Neural progenitor cell (in vitro differentiated cells): ENCODE measurements at regions not wholly inside any gene's neighbourhood (a gene's known extent, or its start where the extent isn't known, plus 50 kb on each side); places are given as distances from the start of the nearest gene placed in this dataset.

Experiments used
- DNase-seq: peaks from one replicate; pipeline ENCODE4 v3.0.0-alpha.2; 2016; ENCODE audit warnings: low spot score
- H2AFZ ChIP-seq: fragments of 200-600 bp; sonication (generic); replicated peaks from 2 replicates; pipeline ENCODE4 v1.6.1; 2016; ENCODE audit warnings: antibody characterized with exemption
- H3F3A ChIP-seq: fragments of 200-600 bp; sonication (generic); 2 replicates; pipeline ENCODE4 v1.6.1; 2016; ENCODE audit warnings: antibody characterized with exemption, low read depth
- H3K27ac ChIP-seq: fragments of 200-600 bp; sonication (generic); 2 replicates; pipeline ENCODE4 v1.5.1; 2016; ENCODE audit warnings: mild to moderate bottlenecking
- H3K27me3 ChIP-seq: fragments of 200-600 bp; sonication (generic); 2 replicates; pipeline ENCODE4 v1.6.1; 2016; ENCODE audit warnings: mild to moderate bottlenecking, moderate library complexity
- H3K36me3 ChIP-seq: fragments of 200-600 bp; sonication (generic); 2 replicates; pipeline ENCODE4 v1.5.1; 2016
- H3K4me1 ChIP-seq: fragments of 200-600 bp; sonication (generic); 2 replicates; pipeline ENCODE4 v1.6.1; 2016; ENCODE audit warnings: mixed run types
- H3K4me2 ChIP-seq: fragments of 200-600 bp; sonication (generic); 2 replicates; pipeline ENCODE4 v1.6.1; 2016
- H3K4me3 ChIP-seq: fragments of 200-600 bp; sonication (generic); 2 replicates; pipeline ENCODE4 v1.5.1; 2016
- H3K79me2 ChIP-seq: fragments of 200-600 bp; sonication (generic); 2 replicates; pipeline ENCODE4 v1.6.1; 2016; ENCODE audit warnings: low read depth
- H3K9ac ChIP-seq: fragments of 200-600 bp; sonication (generic); 2 replicates; pipeline ENCODE4 v1.6.1; 2016
- H3K9me3 ChIP-seq: fragments of 200-600 bp; sonication (generic); 2 replicates; pipeline ENCODE4 v1.5.1; 2016; ENCODE audit warnings: low read depth
- H4K20me1 ChIP-seq: fragments of 200-600 bp; sonication (generic); 2 replicates; pipeline ENCODE4 v1.6.1; 2016; ENCODE audit warnings: low read depth
- H3K27ac Mint-ChIP-seq: 3 replicates; pipeline ENCODE4 v1.8.0; 2021; ENCODE audit warnings: mixed read lengths
- H3K27me3 Mint-ChIP-seq: 2 replicates; pipeline ENCODE4 v1.8.0; 2022; ENCODE audit warnings: low read depth, mild to moderate bottlenecking, inconsistent platforms, moderate library complexity, mixed read lengths; ENCODE audit not compliant: insufficient read depth
- H3K36me3 Mint-ChIP-seq: 3 replicates; pipeline ENCODE4 v1.8.0; 2021; ENCODE audit warnings: mixed read lengths
- H3K4me1 Mint-ChIP-seq: 3 replicates; pipeline ENCODE4 v1.8.0; 2021; ENCODE audit warnings: mixed read lengths
- H3K4me3 Mint-ChIP-seq: 3 replicates; pipeline ENCODE4 v1.8.0; 2021; ENCODE audit warnings: mild to moderate bottlenecking, moderate library complexity, mixed read lengths
- H3K9me3 Mint-ChIP-seq: 3 replicates; pipeline ENCODE4 v1.8.0; 2020; ENCODE audit warnings: mixed read lengths
- EZH2 ChIP-seq: fragments of 200-600 bp; sonication (generic); IDR thresholded peaks from 2 replicates; pipeline ENCODE4 v1.6.1; 2017; ENCODE audit warnings: antibody characterized with exemption, mild to moderate bottlenecking, moderate library complexity
- EZH2phosphoT487 ChIP-seq: fragments of 200-600 bp; sonication (generic); IDR thresholded peaks from 2 replicates; pipeline ENCODE4 v1.6.1; 2017; ENCODE audit warnings: antibody characterized with exemption
- TF ChIP-seq, protein P1 (sequence below): fragments of 200-600 bp; sonication (generic); IDR thresholded peaks from 2 replicates; pipeline ENCODE4 v1.5.1; 2017; ENCODE audit warnings: antibody characterized with exemption, mild to moderate bottlenecking

- Mint-ChIP-seq H3K27me3 (no peaks in the 10 kb centered on the region), H3K36me3 (no peaks in the 10 kb centered on the region), H3K9me3 (no peaks in the 10 kb centered on the region), H3K27ac (no peak overlapping the region), H3K4me1 (peaks cover 13% of the 10 kb centered on the region), H3K4me3 (no peak overlapping the region)
- H3K79me2 ChIP-seq: no peaks in the 10 kb centered on the region
- H3K9me3 ChIP-seq: no peaks in the 10 kb centered on the region
- TF ChIP-seq EZH2phosphoT487 (no peak), EZH2 (no peak)
- TF ChIP-seq, protein P1, sequence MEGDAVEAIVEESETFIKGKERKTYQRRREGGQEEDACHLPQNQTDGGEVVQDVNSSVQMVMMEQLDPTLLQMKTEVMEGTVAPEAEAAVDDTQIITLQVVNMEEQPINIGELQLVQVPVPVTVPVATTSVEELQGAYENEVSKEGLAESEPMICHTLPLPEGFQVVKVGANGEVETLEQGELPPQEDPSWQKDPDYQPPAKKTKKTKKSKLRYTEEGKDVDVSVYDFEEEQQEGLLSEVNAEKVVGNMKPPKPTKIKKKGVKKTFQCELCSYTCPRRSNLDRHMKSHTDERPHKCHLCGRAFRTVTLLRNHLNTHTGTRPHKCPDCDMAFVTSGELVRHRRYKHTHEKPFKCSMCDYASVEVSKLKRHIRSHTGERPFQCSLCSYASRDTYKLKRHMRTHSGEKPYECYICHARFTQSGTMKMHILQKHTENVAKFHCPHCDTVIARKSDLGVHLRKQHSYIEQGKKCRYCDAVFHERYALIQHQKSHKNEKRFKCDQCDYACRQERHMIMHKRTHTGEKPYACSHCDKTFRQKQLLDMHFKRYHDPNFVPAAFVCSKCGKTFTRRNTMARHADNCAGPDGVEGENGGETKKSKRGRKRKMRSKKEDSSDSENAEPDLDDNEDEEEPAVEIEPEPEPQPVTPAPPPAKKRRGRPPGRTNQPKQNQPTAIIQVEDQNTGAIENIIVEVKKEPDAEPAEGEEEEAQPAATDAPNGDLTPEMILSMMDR: no peak
- H3K4me2 ChIP-seq: no peak overlapping the region
- H3F3A ChIP-seq: no peaks in the 10 kb centered on the region
- H3K27ac ChIP-seq: no peak overlapping the region
- H4K20me1 ChIP-seq: no peaks in the 10 kb centered on the region
- no peak overlapping the region for H2AFZ ChIP-seq
- no peaks in the 10 kb centered on the region for H3K36me3 ChIP-seq
- no peak overlapping the region for H3K9ac ChIP-seq
- H3K4me3 ChIP-seq: no peak overlapping the region
- H3K27me3 ChIP-seq: no peaks in the 10 kb centered on the region
- no peaks in the 10 kb centered on the region for H3K4me1 ChIP-seq
- no peak for DNase-seq
Measured at GRCh38 chr3:64764386-64764929, 76.7 kb upstream of the ADAMTS9 start.

GRCh38 chr3:64763980-64764379, 76.2 kb upstream of the ADAMTS9 start:
- TF ChIP-seq EZH2: no peak
- no peak for TF ChIP-seq EZH2phosphoT487
- TF ChIP-seq, protein P1: peak; percentile 18
- no peak for DNase-seq
- H3K27me3 ChIP-seq: no peaks in the 10 kb centered on the region
- Mint-ChIP-seq H3K9me3 (no peaks in the 10 kb centered on the region), H3K36me3 (no peaks in the 10 kb centered on the region), H3K4me1 (peaks cover 13% of the 10 kb centered on the region), H3K4me3 (no peak overlapping the region), H3K27ac (no peak overlapping the region), H3K27me3 (no peaks in the 10 kb centered on the region)
- H3K4me3 ChIP-seq: no peak overlapping the region
- no peaks in the 10 kb centered on the region for H3K9me3 ChIP-seq
- no peak overlapping the region for H2AFZ ChIP-seq
- no peak overlapping the region for H3K4me2 ChIP-seq
- no peaks in the 10 kb centered on the region for H3K36me3 ChIP-seq
- H3K27ac ChIP-seq: no peak overlapping the region
- no peak overlapping the region for H3K9ac ChIP-seq
- no peaks in the 10 kb centered on the region for H3F3A ChIP-seq
- no peaks in the 10 kb centered on the region for H3K79me2 ChIP-seq
- no peaks in the 10 kb centered on the region for H3K4me1 ChIP-seq
- H4K20me1 ChIP-seq: no peaks in the 10 kb centered on the region

DNA sequence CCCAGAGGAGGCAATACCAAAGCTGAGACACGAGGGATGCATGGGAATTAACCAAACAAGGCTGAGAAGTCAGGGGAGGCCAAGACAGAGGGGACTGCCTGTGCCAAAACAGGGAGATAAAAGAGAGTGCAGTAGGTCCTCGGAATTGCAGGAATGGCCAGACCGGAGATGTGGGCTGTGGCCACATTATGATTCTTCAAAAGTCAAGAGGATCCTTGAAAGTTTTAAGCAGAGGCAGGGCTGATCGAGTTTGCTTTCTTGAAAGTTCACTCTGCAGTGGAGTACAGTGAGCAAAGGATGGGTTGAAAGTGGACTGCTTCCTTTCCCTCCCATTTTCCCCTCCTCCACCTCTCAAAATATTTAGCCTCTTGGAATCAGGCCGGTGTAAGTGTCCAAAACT, 73.9 kb upstream of the ADAMTS9 start:
- no peaks in the 10 kb centered on the region for H3K4me1 ChIP-seq
- TF ChIP-seq EZH2phosphoT487: no peak
- no peak for TF ChIP-seq EZH2
- TF ChIP-seq, protein P1: no peak
- H3K4me3 ChIP-seq: no peak overlapping the region
- no peaks in the 10 kb centered on the region for H3K36me3 Mint-ChIP-seq
- no peaks in the 10 kb centered on the region for H3K27me3 ChIP-seq
- no peak overlapping the region for H3K27ac Mint-ChIP-seq
- no peaks in the 10 kb centered on the region for H3K9me3 Mint-ChIP-seq
- no peaks in the 10 kb centered on the region for H3K9me3 ChIP-seq
- H3K27ac ChIP-seq: no peak overlapping the region
- H3K4me1 Mint-ChIP-seq: peaks cover 13% of the 10 kb centered on the region
- no peak overlapping the region for H3K4me3 Mint-ChIP-seq
- no peak overlapping the region for H3K9ac ChIP-seq
- no peaks in the 10 kb centered on the region for H3K36me3 ChIP-seq
- H3K79me2 ChIP-seq: no peaks in the 10 kb centered on the region
- H3K4me2 ChIP-seq: no peak overlapping the region
- no peaks in the 10 kb centered on the region for H4K20me1 ChIP-seq
- DNase-seq: no peak
- no peaks in the 10 kb centered on the region for H3F3A ChIP-seq
- H2AFZ ChIP-seq: no peak overlapping the region
- H3K27me3 Mint-ChIP-seq: no peaks in the 10 kb centered on the region
